M059J (cell line): ENCODE measurements at regions not wholly inside any gene's neighbourhood (a gene's known extent, or its start where the extent isn't known, plus 50 kb on each side); places are given as distances from the start of the nearest gene placed in this dataset.
"Not testable (repeated sequence)": the region's sequence is repeated elsewhere in the genome, so short reads cannot be mapped to it uniquely, and the experiment has no call there.

Source experiments
- DNase-seq: peaks from one replicate; pipeline ENCODE4 v3.0.0-alpha.2; 2012; ENCODE audit warnings: low read depth

DNA sequence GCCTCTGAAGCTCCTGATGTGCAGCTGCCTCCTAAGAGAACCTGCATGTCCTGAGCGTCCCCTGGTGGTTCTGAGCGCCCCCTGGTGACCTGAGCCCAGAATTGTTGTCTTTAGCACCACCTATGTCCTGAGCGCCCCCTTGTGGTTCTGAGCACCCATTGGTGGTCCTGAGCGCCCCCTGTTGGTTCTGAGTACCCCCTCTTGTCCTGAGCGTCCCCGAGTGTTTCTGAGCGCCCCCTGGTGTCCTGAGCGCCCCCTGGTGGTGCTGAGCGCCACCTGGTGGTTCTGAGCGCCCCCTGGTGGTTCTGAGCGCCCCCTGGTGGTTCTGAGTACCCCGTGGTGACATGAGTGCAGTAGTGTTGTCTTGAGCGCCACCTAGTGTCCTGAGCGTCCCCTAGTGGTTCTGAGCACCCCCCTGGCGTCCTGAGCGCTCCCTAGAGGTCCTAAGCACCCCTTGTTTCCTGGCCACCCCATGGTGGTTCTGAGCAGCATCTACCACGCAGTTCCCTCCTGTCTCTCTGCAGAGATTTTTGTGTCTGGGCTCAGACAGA, 782.5 kb downstream of the TMEM121 start:
- peak; percentile 3 for DNase-seq

GRCh38 chr14:106309423-106309822, 783.0 kb downstream of the TMEM121 start:
- DNase-seq = no peak

DNA sequence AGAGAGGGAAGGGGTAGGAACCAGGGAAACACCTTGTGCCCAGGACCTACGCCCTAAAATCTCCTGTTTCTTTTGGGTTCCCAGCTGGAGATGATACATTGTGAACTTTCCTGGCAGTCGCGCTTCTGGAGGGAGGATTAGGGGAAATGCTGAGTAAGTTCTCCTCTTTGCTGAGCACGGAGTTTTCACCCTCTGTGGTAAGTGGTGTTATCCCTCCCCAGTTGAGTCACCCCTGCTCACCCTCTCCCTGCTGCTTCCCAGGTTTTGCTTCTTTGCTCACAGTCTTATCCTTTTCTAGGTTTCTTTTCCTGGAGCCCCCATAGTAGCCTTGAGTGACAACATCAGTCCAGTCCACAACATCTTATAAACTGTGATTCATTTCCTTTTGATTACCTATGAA, 789.1 kb downstream of the TMEM121 start:
- DNase-seq = no peak

DNA sequence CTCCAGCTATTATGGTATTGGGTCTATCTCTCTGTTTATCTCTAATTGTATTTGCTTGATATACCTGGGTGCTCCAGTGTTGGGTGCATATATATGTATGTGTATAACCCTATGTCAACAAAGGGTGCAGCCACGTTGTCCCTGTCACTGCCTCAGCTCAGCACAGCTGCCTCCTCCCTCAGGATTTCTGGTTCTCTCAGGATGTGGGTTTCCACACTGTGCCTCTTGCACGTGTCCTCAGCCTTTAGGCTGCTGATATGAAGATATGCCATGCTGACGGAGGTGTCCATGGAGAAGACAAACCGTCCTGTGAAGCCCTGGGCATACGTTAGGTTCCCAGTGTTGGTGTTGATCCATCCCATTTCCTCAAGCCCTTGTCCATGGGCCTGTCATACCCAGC, 791.2 kb downstream of the TMEM121 start:
- no peak for DNase-seq

DNA sequence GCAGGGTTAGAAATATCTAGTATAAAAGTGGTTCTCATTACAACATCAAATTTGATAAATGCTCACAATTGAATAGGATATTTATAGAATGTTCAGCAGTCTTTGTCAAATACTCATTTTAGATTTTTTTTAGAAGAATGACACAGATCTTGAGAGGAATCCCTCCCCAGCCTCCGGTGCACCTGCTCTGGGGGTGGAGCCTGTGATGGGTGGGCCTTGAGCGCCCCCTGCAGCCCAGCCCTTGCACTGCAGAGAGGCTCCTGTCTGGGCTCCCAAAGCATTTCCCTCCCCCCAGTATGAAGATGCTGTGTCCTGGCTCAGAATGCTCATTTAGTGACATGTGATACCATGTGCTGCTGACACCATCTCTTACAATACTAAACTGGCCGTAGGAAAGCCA, 792.3 kb downstream of the TMEM121 start:
- no peak for DNase-seq

DNA sequence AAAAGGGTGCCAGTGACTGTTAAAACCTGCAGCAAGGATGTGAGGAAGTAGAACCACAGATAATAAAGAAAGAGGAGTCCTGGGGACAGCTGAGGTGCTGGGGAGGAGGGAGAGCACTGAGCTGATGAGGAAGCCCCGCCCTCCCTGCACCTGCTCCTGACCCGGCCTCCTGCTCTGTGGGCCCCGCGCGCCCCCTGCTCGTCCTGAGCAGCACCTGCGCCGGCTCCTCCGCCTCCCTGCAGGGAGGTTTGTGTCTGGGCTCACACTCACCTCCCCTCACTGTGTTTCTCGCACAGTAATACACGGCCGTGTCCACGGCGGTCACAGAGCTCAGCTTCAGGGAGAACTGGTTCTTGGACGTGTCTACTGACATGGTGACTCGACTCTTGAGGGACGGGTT, 797.6 kb downstream of the TMEM121 start:
- not testable (repeated sequence) for DNase-seq

DNA sequence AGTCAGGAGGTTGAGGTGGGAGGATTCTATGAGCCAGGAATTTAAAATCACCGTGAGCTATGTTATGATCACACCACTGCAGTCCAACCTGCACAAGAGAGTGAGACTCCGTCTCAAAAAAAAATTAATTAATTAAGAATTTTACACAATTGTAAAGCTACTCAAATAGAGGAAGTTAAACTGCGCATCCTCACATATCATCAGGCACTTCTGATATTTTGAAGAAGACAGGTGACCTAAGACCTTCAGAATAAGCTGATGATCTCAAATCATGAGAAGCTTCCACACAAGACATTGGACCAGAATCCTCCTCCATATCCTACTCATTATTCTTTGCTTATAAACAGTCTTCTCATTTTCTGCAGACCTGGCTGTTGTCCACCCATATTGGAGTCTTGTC, 800.9 kb downstream of the TMEM121 start:
- no peak for DNase-seq

DNA sequence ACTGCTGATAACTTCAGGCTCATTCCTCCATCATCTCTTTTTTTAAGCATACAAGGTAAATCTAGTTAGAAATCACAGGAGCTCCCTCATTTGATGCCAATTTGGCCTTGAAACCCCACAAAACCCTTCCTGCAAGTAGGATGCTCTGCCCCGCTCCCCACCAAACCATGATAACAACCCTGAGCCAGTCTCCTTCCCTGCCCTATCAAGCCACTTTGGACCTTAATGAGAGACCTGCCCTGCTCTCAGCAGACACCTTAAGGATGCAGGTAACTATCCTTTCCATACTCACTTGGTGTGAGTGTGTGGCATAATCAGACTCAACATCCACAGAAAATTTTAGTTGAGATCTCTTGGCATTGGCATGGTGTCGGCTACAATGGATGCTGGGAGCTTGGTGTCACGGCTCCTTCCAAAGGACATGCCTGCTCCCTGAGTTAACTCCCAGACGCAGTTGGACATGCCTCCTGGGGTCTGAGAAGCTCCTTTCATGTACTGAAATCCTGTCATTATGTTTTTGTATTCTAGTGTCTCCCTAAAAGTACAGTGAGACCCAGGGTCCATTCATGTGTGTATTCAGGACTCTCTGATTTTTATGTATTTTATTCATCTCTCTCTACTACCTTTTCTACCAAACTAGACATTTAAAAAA, 801.4 kb downstream of the TMEM121 start:
- not testable (repeated sequence) for DNase-seq

DNA sequence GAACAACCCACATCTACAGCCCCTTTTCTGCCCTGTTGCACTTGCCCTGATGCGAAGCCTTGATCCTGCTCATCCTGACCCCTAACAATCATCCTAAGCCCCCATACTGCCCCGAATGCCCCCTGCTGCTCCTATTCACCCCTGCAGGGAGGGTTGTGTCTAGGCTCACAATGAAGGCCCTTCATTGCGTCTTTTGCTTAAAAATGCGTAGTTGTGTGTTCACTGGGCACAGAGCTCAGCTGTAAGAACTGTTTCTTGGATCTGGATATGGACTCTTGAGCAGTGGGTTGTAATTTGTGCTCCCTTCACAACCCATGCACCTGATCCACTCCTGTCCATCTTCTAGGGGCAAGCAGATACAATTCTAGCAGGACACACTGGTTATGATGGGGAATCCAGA, 802.9 kb downstream of the TMEM121 start:
- DNase-seq = not testable (repeated sequence)

DNA sequence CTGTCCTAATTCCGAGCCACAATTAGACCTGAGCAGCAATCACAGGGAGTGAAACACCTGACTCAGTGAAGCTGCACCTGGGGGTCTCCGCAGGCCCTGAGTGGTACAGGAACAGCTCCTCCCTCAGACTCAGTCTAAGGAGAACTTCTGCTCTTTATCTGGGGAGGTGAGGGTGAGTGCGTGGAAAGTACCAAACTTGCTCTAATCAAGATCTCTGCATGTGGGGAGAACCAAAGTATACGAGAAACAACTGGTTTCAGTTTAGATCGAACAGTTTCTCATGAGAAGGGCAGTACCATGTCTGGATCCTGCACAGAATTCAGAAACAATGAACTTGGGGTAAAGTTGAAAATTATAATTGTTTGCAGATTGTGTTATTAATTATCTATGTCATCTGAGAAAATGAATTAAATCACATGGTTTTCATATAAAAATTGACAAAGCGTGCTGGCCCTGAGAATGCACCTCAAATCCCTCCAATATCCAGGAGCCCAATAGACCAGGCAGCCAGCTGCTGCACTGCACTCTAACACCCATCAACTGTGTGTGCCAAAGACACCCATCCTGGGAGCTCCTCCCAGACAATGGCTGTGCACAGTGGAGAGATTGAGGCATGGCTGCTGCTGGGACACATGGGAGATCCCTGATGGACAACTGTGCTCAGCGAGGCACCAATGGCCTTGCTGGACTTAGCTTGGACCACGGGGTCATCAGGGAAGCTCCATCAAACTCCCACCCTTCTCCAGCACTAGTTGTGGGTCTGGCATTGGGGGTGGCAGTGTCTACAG, 803.8 kb downstream of the TMEM121 start:
- not testable (repeated sequence) for DNase-seq

- not testable (repeated sequence) for DNase-seq
Measured at GRCh38 chr14:106334428-106335109, 808.2 kb downstream of the TMEM121 start.

DNA sequence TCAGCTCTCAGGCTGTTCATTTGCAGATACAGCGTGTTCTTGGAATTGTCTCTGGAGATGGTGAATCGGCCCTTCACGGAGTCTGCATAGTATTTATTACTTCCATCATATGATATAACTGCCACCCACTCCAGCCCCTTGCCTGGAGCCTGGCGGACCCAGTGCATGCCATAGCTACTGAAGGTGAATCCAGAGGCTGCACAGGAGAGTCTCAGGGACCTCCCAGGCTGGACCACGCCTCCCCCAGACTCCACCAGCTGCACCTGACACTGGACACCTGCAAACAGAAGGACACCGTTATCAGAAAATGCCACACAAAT, 808.7 kb downstream of the TMEM121 start:
- DNase-seq = not testable (repeated sequence)

DNA sequence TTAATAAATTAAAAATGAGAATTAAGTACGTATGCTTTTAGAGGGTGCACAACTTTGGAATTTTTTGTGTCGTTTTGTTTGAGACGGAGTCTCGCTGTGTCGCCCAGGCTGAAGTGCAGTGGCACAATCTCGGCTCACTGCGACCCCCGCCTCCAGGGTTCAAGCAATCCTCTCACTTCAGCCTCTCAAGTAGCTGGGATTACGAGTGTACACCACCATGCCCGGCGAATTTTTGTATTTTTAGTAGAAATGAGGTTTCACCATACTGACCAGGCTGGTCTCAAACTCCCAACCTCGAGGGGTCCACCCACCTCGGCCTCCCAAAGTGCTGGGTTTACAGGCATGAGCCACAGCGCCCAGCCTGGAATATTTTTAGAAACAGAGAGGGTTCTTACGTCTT, 812.4 kb downstream of the TMEM121 start:
- not testable (repeated sequence) for DNase-seq

DNA sequence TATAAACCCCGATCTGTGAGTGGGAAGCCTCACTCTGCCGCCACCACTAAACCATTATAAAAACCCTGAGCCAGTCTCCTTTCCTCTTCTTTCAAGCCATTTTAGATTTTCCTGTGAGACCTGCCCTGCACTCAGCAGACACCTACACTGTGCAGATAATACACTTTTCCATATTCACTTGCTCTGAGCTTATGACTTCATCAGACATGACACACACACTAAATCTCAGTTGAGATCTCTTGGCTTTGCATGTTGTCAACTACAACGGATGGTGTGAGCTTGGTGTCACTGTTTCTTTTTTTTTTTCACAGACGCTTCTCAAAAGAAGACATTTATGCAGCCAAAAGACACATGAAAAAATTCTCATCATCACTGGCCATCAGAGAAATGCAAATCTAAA, 814.3 kb downstream of the TMEM121 start:
- not testable (repeated sequence) for DNase-seq

- DNase-seq = not testable (repeated sequence)
Measured at GRCh38 chr14:106341161-106341560, 814.8 kb downstream of the TMEM121 start.

DNA sequence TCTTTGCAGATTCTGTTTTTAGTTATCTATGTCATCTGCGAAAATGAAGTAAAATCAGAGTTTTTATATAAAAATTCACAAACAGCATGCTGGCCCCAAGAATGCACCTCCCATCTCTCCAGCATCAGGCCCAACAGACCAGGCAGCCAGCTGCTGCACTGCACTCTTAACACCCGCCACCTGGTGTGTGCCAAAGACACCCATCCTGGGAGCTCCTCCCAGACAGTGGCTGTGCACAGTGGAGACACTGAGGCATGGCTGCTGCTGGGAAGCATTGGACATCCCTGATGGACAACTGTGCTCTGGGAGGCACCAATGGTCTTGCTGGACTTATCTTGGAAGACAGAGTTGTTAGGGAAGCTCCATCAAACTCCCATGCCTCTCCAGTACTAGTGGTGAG, 817.2 kb downstream of the TMEM121 start:
- DNase-seq = no peak

- DNase-seq = not testable (repeated sequence)
Measured at GRCh38 chr14:106344065-106344614, 817.8 kb downstream of the TMEM121 start.

DNA sequence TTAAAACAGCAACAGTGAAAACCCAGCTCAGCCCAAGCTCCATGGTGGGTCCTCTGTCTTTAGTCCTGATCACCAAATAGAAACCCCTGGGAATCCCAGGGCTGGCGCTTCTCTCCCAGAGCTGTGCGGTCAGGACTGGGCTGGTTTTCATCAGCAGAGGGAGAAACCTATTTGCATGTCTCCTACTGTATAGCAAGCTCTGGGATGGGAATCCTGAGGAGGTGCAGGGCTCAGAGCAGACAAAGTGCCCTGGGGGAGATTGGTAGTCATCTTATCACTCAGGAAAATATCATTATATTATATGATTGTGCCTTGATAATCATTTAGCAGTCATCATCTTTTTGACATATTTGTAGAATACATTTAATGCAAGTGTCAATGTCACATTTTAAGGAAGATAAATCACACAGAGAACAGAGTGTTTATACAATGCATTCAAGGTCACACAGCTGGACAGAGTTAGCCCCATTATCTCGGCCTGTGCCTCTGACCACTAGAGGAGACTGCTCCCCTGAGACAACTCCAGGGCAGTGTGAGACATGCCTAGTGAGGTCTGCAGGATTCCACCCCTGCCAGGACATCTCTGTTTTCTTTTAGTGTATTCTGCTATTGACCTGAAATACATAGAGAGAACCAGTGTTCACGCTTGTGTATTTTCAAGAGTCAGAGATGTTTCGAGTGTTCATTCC, 818.6 kb downstream of the TMEM121 start:
- not testable (repeated sequence) for DNase-seq

DNA sequence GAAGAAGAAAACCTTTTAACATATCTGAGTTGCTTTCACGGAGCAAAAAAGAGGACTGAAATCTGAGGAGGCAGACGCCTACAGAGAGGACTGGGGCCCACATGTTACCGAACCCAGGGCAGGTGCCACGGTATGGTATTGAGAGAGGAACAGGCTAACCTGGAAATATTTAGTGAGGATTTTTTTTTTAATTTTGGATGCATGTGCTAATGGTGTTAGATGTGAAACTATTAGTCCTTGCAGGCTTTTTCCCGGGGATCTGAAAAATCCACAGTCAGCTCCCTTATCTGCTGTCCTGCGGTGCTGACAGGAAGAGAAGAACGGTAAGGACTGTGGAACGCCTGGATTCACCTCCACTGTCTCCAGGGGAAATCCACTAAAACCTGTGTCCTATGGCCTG, 819.7 kb downstream of the TMEM121 start:
- no peak for DNase-seq

DNA sequence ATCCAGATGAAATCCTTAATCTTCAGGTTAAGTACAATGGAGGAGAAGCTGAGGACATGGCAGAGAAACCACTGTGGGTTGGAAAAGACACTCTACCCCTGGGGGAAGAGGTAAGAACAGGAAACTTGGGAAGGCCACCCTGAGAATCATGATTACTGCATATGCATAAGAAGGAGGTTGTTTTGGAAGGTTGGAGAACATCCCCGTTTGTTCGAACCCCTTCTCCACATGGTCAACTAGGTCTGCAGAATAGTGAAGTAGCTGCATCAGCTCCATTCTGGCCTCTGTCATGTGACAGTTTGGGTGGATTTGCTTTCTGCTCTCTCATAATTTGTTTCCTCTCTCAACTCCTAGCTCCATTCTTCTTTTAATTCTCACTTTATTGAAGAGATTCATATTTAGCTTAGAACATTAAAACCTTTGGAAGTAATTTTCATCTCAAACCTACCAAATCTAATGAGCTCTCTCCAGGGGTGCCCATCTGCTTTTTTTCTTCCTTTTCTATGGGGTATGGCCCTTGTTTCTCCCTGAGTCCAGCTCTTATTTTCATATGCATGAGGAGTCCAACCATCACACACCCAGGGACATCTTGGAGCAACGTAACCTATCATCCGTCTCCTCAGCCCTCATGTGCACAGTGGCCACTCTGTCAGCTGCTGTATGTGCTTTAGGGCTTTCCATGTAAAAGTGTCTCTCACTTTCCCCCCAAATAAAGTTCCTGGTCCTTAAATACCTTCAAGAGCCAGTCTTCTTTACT, 820.3 kb downstream of the TMEM121 start:
- DNase-seq = no peak

GRCh38 chr14:106347291-106347778, 821.0 kb downstream of the TMEM121 start:
- no peak for DNase-seq
